SK-N-SH (cell line): ENCODE measurements at regions not wholly inside any gene's neighbourhood (a gene's known extent, or its start where the extent isn't known, plus 50 kb on each side); places are given as distances from the start of the nearest gene placed in this dataset.

Experiments used
- CTCF ChIA-PET: fragments of 300-600, 350-600 bp; formaldehyde crosslinking; extraction: SDS; loops from one replicate; lab custom pipeline; 2021; lab: Yijun Ruan, JAX
- POLR2A ChIA-PET: fragments of 350-600 bp; sonication (Branson Sonifier 250); formaldehyde crosslinking; extraction: SDS; loops from one replicate; lab custom pipeline; 2020; ENCODE audit warnings: antibody characterized with exemption, inconsistent platforms; lab: Yijun Ruan, JAX
- DNase-seq: peaks from one replicate; pipeline ENCODE4 v3.0.0; 2012
- H2AFZ ChIP-seq: fragments of 200-600 bp; sonication (generic); 2 replicates; pipeline ENCODE4 v1.8.1; 2016; ENCODE audit warnings: antibody characterized with exemption, mild to moderate bottlenecking, low read depth
- H3F3A ChIP-seq: fragments of 200-600 bp; sonication (generic); replicated peaks from 2 replicates; pipeline ENCODE3; 2016; ENCODE audit warnings: antibody characterized with exemption, mild to moderate bottlenecking; ENCODE audit not compliant: insufficient read depth
- H3K27ac ChIP-seq, 2 experiments: fragments of 200-500 bp in 1 of 2; fragments of 200-600 bp in 1 of 2; sonication (Bioruptor generic) in 1 of 2; sonication (generic), shearing (Covaris generic) in 1 of 2; 2 replicates each; pipeline versions ENCODE4 v1.5.1 to v1.6.1; 2014 to 2016; ENCODE audit warnings: low read depth in 2 of 2, inconsistent platforms in 1 of 2, low read length in 1 of 2, mild to moderate bottlenecking in 1 of 2, mixed read lengths in 1 of 2
- H3K27me3 ChIP-seq: fragments of 200-600 bp; sonication (generic), shearing (Covaris generic); 2 replicates; pipeline ENCODE4 v1.6.1; 2016; ENCODE audit warnings: mixed run types; ENCODE audit not compliant: insufficient read depth
- H3K36me3 ChIP-seq, 2 experiments: fragments of 200-500 bp in 1 of 2; fragments of 200-600 bp in 1 of 2; sonication (Bioruptor generic) in 1 of 2; sonication (generic) in 1 of 2; replicated peaks in 1 of 2; 2 replicates each; pipeline versions ENCODE3 to v1.5.1; 2014 to 2016; ENCODE audit warnings: low read length in 1 of 2, mild to moderate bottlenecking in 1 of 2; ENCODE audit not compliant: insufficient read depth in 2 of 2, control insufficient read depth in 1 of 2
- H3K4me1 ChIP-seq, 2 experiments: fragments of 200-500 bp in 1 of 2; fragments of 200-600 bp in 1 of 2; sonication (Bioruptor generic) in 1 of 2; sonication (generic), shearing (Covaris generic) in 1 of 2; 2 replicates each; pipeline versions ENCODE4 v1.5.1 to v1.6.1; 2014 to 2016; ENCODE audit warnings: low read depth in 1 of 2, low read length in 1 of 2, mixed run types in 1 of 2; ENCODE audit not compliant: insufficient read depth in 2 of 2, control insufficient read depth in 1 of 2
- H3K4me2 ChIP-seq: fragments of 200-600 bp; sonication (generic), shearing (Covaris generic); 2 replicates; pipeline ENCODE4 v1.6.1; 2017; ENCODE audit warnings: mixed run types
- H3K4me3 ChIP-seq, 2 experiments: fragments of 200-500 bp in 1 of 2; fragments of 200-600 bp in 1 of 2; sonication (Bioruptor generic) in 1 of 2; sonication (generic), shearing (Covaris generic) in 1 of 2; 2 replicates each; pipeline versions ENCODE4 v1.5.1 to v1.8.1; 2014 to 2016; ENCODE audit warnings: low read depth in 2 of 2, inconsistent platforms in 1 of 2, low read length in 1 of 2, mild to moderate bottlenecking in 1 of 2, mixed read lengths in 1 of 2, moderate library complexity in 1 of 2
- H3K79me2 ChIP-seq: fragments of 200-600 bp; sonication (generic); 2 replicates; pipeline ENCODE4 v1.8.1; 2017; ENCODE audit warnings: mild to moderate bottlenecking; ENCODE audit not compliant: insufficient read depth
- H3K9ac ChIP-seq: fragments of 200-600 bp; sonication (generic); 2 replicates; pipeline ENCODE4 v1.6.1; 2017; ENCODE audit warnings: mixed run types
- H3K9me2 ChIP-seq: fragments of 200-600 bp; sonication (generic); 2 replicates; pipeline ENCODE4 v1.6.1; 2017; ENCODE audit warnings: mixed run types
- H3K9me3 ChIP-seq: fragments of 200-600 bp; sonication (generic); 2 replicates; pipeline ENCODE4 v1.6.1; 2017; ENCODE audit warnings: mixed run types, mild to moderate bottlenecking, moderate library complexity
- H4K20me1 ChIP-seq: fragments of 200-600 bp; sonication (generic); 2 replicates; pipeline ENCODE4 v1.6.1; 2017; ENCODE audit warnings: mild to moderate bottlenecking, mixed run types; ENCODE audit not compliant: insufficient read depth
- CHD2 ChIP-seq: fragments of 150-350 bp; IDR thresholded peaks from 2 replicates; pipeline ENCODE4 v1.6.1; 2018; ENCODE audit warnings: low read length; ENCODE audit not compliant: partially characterized antibody
- CTCF ChIP-seq: fragments of 200-600 bp; sonication (generic); IDR thresholded peaks from 2 replicates; pipeline ENCODE4 v1.6.1; 2017; ENCODE audit warnings: antibody characterized with exemption, mild to moderate bottlenecking, moderate library complexity
- ELF1 ChIP-seq: IDR thresholded peaks from 2 replicates; pipeline ENCODE4 v1.4.0; 2012
- EP300 ChIP-seq, 2 experiments: IDR thresholded peaks; 2 replicates each; pipeline versions ENCODE4 v1.4.0 to v1.6.1; 2012; ENCODE audit warnings: borderline replicate concordance in 1 of 2, low read depth in 1 of 2, low read length in 1 of 2
- FOSL2 ChIP-seq: IDR thresholded peaks from 2 replicates; pipeline ENCODE4 v1.4.0; 2012; ENCODE audit warnings: low read depth, mild to moderate bottlenecking, moderate library complexity, borderline replicate concordance
- FOXJ3 ChIP-seq: sonication (generic); formaldehyde crosslinking; IDR thresholded peaks from 2 replicates; pipeline ENCODE4 v1.5.1; 2020; ENCODE audit warnings: mild to moderate bottlenecking, missing genetic modification reagents
- FOXM1 ChIP-seq: IDR thresholded peaks from 2 replicates; pipeline ENCODE4 v1.4.0; 2012; ENCODE audit warnings: low read depth, mild to moderate bottlenecking
- GATA2 ChIP-seq: sonication (generic); formaldehyde crosslinking; IDR thresholded peaks from 2 replicates; pipeline ENCODE4 v1.5.0; 2020; ENCODE audit warnings: mild to moderate bottlenecking, missing genetic modification reagents
- JUND ChIP-seq: IDR thresholded peaks from 2 replicates; pipeline ENCODE4 v1.4.0; 2012
- MEF2A ChIP-seq: IDR thresholded peaks from 2 replicates; pipeline ENCODE4 v1.4.0; 2012; ENCODE audit warnings: low read depth, borderline replicate concordance
- MXI1 ChIP-seq: IDR thresholded peaks from 2 replicates; pipeline ENCODE4 v1.6.1; 2012; ENCODE audit warnings: mild to moderate bottlenecking, low read depth, low read length, improper control_type of control experiment
- NRF1 ChIP-seq: IDR thresholded peaks from 2 replicates; pipeline ENCODE4 v1.6.1; 2012; ENCODE audit warnings: low read depth, mild to moderate bottlenecking, low read length
- POLR2AphosphoS5 ChIP-seq: IDR thresholded peaks from 2 replicates; pipeline ENCODE4 v1.6.1; 2012; ENCODE audit warnings: low read depth, low read length
- RFX5 ChIP-seq: IDR thresholded peaks from 2 replicates; pipeline ENCODE4 v1.6.1; 2012; ENCODE audit warnings: mild to moderate bottlenecking, improper control_type of control experiment, low read length
- RXRA ChIP-seq: IDR thresholded peaks from 2 replicates; pipeline ENCODE4 v1.4.0; 2012; ENCODE audit warnings: low read depth, mild to moderate bottlenecking, borderline replicate concordance
- SMC3 ChIP-seq: IDR thresholded peaks from 2 replicates; pipeline ENCODE4 v1.6.1; 2012; ENCODE audit warnings: low read depth, low read length, improper control_type of control experiment
- TAF1 ChIP-seq: IDR thresholded peaks from 2 replicates; pipeline ENCODE4 v1.6.1; 2012; ENCODE audit warnings: low read depth, mild to moderate bottlenecking, low read length, moderate library complexity, borderline replicate concordance
- TCF12 ChIP-seq: IDR thresholded peaks from 2 replicates; pipeline ENCODE4 v1.4.0; 2012
- TEAD4 ChIP-seq: IDR thresholded peaks from 2 replicates; pipeline ENCODE4 v1.4.0; 2012; ENCODE audit warnings: mild to moderate bottlenecking, borderline replicate concordance; ENCODE audit not compliant: insufficient read depth
- YY1 ChIP-seq: IDR thresholded peaks from 2 replicates; pipeline ENCODE4 v1.4.0; 2012; ENCODE audit warnings: low read depth, mild to moderate bottlenecking
- ZBTB33 ChIP-seq: IDR thresholded peaks from 2 replicates; pipeline ENCODE4 v1.4.0; 2012; ENCODE audit warnings: low read depth, borderline replicate concordance
- WGBS: methylation state at CpG from one replicate; pipeline ENCODE4 v1.1.6; 2017; ENCODE audit warnings: low lambda C conversion rate; 5-methylcytosine and 5-hydroxymethylcytosine counted together

- H3K36me3 ChIP-seq, result no peaks in the 10 kb centered on the region
- no peak overlapping the region for H3K4me2 ChIP-seq
- no peaks in the 10 kb centered on the region for H3F3A ChIP-seq
- DNase-seq, result no peak
- no peak overlapping the region for H3K27ac ChIP-seq
- no peak overlapping the region for H3K9ac ChIP-seq
- no peaks in the 10 kb centered on the region for H3K9me3 ChIP-seq
- H3K27me3 ChIP-seq, result no peaks in the 10 kb centered on the region; the same call in 1 of the 2 replicates
- no peaks in the 10 kb centered on the region; a peak in 1 of 4 replicates for H3K4me1 ChIP-seq
- no peaks in the 10 kb centered on the region for H3K79me2 ChIP-seq
- ChIA-PET POLR2A (no interaction called here), CTCF (no interaction called here)
- H2AFZ ChIP-seq, result no peak overlapping the region
- WGBS, result 77% methylated on average over 13 of the region's 14 CpGs
- TF ChIP-seq GATA2, result no peak
- no peak for TF ChIP-seq ELF1
- no peak for TF ChIP-seq MEF2A
- TF ChIP-seq TAF1, result no peak
- no peak for TF ChIP-seq FOXJ3 (CRISPR knock-in tag)
- H3K9me2 ChIP-seq, result no peaks in the 10 kb centered on the region
- H3K4me3 ChIP-seq, result no peak overlapping the region
- no peaks in the 10 kb centered on the region for H4K20me1 ChIP-seq
Measured at GRCh38 chr2:8615576-8616281, 66.1 kb upstream of the ID2 start.

GRCh38 chr2:8617048-8617447 lies 64.8 kb upstream of the ID2 start:
- CTCF ChIA-PET, result interaction anchor here (0.7 to 1.8 kb wide), 4 partner anchors 9 to 122 kb away, joined by 3 to 4 read pairs (median 4); no protein-coding TSS in a partner anchor
- Histone ChIP-seq H3K4me1 (no peaks in the 10 kb centered on the region; a peak in 1 of 4 replicates), H3K27ac (no peak overlapping the region), H3K4me2 (no peak overlapping the region), H4K20me1 (no peaks in the 10 kb centered on the region), H3K9ac (no peak overlapping the region), H3K79me2 (no peaks in the 10 kb centered on the region), H2AFZ (no peak overlapping the region), H3K9me2 (no peaks in the 10 kb centered on the region), H3K9me3 (no peaks in the 10 kb centered on the region), H3K27me3 (no peaks in the 10 kb centered on the region; the same call in 1 of the 2 replicates), H3K4me3 (no peak overlapping the region), H3F3A (no peaks in the 10 kb centered on the region), H3K36me3 (no peaks in the 10 kb centered on the region)
- DNase-seq, result no peak
- WGBS, result 86% methylated on average over 12 of the region's 12 CpGs
- TF ChIP-seq SMC3 (no peak), RXRA (no peak), FOXM1 (no peak), RFX5 (no peak), EP300 (IDR thresholded peaks at IDR 0.05; ENCODE audit: borderline replicate concordance in 1 of 2, low read depth in 1 of 2, low read length in 1 of 2) (no peak), FOSL2 (no peak), TEAD4 (no peak), NRF1 (no peak), POLR2AphosphoS5 (no peak)
- POLR2A ChIA-PET, result no interaction called here

DNA sequence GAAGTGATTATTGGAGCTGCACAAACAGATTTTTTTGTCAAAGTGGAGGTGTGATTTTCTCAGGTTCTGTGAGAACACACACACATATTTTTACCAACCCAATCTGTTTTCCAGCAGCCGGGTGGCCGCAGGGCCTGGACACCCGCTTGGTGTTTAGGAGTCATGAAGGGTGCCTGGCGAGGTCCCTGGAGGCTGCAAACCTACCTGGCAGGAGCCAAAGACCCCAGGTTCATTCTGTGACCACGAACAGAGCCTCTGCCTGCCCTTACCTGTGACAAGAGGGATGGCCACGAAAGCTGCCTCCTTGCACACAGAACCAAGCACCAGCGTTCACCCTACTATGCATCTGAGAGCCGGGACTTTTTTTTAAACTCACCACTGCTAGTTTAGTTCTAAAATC lies 64.3 kb upstream of the ID2 start:
- H3F3A ChIP-seq, result no peaks in the 10 kb centered on the region
- H3K4me1 ChIP-seq, result no peaks in the 10 kb centered on the region; a peak in 1 of 4 replicates
- no peaks in the 10 kb centered on the region for H4K20me1 ChIP-seq
- no peak overlapping the region for H3K4me3 ChIP-seq
- no peaks in the 10 kb centered on the region for H3K36me3 ChIP-seq
- H3K9me3 ChIP-seq, result no peaks in the 10 kb centered on the region
- no peak overlapping the region for H3K9ac ChIP-seq
- WGBS, result 65% methylated on average over 8 of the region's 8 CpGs
- no peak overlapping the region for H3K4me2 ChIP-seq
- no peaks in the 10 kb centered on the region for H3K79me2 ChIP-seq
- no peaks in the 10 kb centered on the region for H3K9me2 ChIP-seq
- ChIA-PET CTCF (interaction anchor here (0.6 to 1.8 kb wide), 3 partner anchors 11 to 37 kb away, joined by 3 to 4 read pairs (median 4); no protein-coding TSS in a partner anchor), POLR2A (no interaction called here)
- no peak overlapping the region for H2AFZ ChIP-seq
- no peak overlapping the region for H3K27ac ChIP-seq
- DNase-seq, result no peak
- H3K27me3 ChIP-seq, result no peaks in the 10 kb centered on the region; the same call in 1 of the 2 replicates
- TF ChIP-seq RXRA (no peak), CTCF (no peak), EP300 (IDR thresholded peaks at IDR 0.05; ENCODE audit: borderline replicate concordance in 1 of 2, low read depth in 1 of 2, low read length in 1 of 2) (no peak), GATA2 (no peak), TCF12 (no peak), JUND (no peak), YY1 (no peak), ZBTB33 (no peak), MXI1 (no peak), CHD2 (no peak)
